Stimulated activated CD8-positive, alpha-beta memory T cell treated with anti-CD3 and anti-CD28 coated beads, Interleukin-7, amount 100 ng/mL, for 48 hours (primary cell): ENCODE measurements at regions not wholly inside any gene's neighbourhood (a gene's known extent, or its start where the extent isn't known, plus 50 kb on each side); places are given as distances from the start of the nearest gene placed in this dataset.

Experiments used
- DNase-seq, 2 donors: peaks; one replicate each; pipeline ENCODE4 v3.0.0-alpha.2; 2020; ENCODE audit warnings: low read depth in 1 of 2; ENCODE audit errors: extremely low read depth in 1 of 2

DNA sequence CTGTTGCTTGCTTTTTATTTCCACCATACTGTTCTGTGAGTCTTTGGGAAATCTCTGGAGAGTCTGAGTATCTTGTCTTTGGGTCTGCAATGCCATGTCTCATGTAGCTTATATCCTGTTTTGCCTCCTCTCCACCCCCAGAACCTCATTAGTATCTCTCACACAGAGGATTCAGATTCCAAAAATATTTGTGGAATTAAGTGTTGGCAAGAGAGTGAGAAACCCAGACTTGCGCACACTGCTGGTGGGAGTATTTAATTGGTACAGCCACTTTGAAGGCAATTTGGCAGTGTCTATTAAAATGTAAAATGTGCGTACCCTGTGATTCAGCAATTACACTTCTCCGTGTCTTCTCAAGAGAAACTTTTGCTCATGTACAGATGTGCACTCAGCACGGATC lies 68.6 kb downstream of the ZNF621 start:
- no peak for DNase-seq

DNA sequence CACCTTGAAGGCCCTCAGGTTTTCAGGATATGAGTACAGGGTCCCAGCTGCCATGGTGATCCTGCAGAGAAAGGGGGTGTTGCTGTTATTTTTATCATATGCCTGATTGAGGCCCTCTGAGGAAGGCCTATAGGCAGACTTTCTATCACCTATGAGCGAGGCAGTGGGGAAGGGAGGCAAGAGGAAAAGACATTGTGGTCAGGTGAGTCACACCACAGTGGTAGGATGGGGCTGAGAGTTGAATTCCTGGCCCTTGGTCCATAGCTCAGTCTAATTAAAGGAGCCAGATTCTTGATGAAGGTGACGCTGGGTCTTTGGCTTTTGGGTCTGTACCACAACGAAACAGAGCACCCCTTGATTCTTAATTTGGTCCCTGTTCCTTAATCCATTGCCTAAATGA lies 72.7 kb downstream of the ZNF621 start:
- DNase-seq = no peak

- no peak for DNase-seq
Observed at GRCh38 chr3:40598338-40598737, 73.6 kb downstream of the ZNF621 start.

- DNase-seq = no peak
Observed at GRCh38 chr3:40598962-40599361, 74.2 kb downstream of the ZNF621 start.

- no peak for DNase-seq
Observed at GRCh38 chr3:40602778-40603385, 78.1 kb downstream of the ZNF621 start.

DNA sequence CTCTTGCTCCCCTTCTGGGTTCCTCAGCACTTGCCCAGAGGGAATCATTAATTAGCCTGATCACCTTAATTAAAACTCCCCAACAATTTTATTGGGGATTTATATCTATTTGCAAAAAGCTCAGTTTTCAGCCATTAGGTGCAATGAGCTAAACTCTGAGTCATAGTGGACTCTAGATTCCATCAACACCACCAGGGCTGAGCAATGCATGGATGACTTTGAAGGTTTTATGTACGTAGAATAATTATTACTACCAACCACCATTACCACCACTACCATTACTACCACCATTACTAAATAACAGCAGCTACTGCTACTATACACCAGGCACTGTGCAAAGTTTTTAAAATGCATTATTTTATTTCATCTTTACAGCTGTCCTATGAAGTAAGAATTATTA lies 81.2 kb downstream of the ZNF621 start:
- no peak for DNase-seq

- DNase-seq = no peak
Observed at GRCh38 chr3:40608091-40608490, 83.3 kb downstream of the ZNF621 start.

- DNase-seq = no peak
Observed at GRCh38 chr3:40613306-40613705, 88.5 kb downstream of the ZNF621 start.

DNA sequence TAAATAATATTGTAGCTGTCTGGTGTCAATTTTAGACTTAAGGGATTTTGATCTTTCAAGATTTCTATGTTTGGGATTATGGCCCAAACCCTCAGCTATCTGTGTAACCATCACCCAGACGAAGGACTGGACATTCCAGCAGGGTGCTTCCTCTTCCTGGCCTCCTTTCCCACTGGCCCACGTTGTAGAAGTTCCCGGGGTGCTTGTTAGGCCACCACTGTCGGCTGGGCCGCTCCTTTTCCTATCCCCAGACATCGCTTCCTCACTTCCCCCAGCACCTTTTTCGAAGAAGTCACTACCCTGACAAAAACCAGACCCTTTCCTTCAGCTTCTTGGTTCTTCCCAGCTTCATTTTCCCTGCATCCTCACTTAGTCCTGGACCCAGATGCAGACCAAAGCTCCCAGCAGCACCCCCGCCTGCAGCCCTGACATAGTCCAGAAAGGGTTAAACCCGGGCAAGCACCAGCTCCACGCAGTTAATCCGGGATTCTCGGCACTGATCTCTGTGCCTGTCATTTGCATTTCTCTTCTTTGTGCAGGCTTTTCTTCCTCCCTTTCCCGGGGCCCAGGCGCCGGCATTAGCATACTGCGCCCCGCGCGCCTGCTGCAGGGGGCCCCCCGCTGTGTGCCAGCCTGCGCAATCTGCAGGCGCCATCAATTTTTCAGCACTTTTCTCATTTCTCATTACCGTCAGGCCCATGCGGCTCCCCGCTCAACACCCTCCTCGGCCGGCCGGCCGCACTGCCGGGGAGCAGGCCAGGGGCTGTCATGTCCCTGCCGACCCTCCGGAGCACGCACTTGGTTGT lies 90.6 kb downstream of the ZNF621 start:
- DNase-seq = no peak

DNA sequence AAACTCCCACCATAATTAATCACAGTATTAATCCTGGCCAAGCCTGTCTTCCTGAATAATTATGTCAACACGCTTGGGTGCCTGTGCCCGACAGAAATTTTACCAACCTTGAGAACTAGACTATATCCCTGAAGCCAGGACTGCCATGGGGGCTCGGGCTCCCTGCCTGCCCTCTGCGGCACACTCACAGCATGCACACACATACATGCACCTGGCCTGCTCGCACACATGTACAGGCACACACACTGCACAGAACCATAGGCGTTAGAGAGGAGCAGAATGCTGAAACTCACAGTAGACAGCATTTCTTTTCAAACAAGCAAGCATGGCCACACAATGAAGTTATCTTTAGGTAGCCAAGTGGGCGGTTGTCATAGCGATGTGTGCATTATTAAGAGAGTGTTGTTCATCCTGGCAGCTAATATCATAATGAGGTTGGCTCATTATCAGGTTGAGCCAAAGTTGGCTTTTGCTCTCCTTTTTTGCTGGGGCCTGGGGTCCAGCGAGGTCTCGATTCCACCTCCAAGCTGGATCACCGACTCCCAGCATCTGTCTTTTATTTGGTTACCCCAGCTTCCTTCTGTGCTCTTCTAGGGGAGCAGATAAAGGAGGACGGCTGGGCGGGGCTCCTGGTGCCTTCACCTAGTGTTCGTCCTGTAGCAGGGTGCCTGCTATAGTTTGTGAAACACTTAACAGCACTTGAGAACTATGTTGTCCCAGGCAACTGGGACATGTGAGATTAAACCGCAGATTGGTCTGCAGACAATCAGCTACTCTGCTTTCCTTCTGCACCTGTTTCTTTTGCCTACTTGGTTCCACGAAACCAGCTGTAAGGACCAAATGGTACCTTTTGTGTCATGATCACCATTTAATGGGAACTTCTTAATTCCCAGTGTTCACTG lies 91.4 kb downstream of the ZNF621 start:
- no peak for DNase-seq

GRCh38 chr3:40617084-40617483 lies 92.3 kb downstream of the ZNF621 start:
- no peak for DNase-seq

- no peak for DNase-seq
Observed at GRCh38 chr3:40618158-40618557, 93.4 kb downstream of the ZNF621 start.

DNA sequence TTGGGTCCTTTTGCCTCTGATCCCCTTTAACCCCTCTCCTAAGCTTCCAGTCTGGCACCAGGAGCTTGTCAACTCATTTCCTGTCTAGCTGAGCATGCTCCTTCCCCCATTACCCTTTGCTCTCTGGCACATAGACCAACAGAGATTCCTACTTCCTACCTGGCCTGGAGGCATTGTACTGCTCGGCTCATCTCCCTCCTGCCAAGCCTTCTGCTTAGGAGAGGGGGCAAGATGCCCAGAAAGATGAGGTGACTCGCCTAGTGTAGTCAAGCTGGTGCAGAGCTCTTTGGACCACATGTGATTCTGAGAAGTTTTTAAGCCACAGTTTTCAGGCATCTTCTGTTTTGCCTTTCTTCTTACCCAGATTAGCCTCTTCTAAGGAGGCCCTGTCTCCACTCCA lies 95.4 kb downstream of the ZNF621 start:
- no peak for DNase-seq

DNA sequence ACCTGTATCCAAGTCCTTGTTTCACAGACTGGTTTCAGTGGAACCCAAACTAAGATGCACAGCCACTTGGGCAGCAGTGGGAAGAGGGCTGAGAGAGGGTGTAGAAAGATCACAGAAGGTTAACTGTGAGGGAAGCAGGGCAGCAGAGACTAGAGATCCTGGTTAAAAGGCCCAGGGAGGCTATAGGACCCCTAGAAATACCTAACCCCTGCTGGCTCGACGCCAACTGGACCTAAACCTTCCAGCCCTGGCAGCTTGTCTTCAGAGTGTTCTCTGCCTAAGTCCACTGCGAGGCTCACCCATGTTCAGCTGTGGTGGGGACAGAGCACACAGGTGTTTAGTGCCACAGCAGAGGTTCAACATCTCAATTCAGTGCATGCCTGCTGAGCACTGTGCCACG lies 96.5 kb downstream of the ZNF621 start:
- no peak for DNase-seq

DNA sequence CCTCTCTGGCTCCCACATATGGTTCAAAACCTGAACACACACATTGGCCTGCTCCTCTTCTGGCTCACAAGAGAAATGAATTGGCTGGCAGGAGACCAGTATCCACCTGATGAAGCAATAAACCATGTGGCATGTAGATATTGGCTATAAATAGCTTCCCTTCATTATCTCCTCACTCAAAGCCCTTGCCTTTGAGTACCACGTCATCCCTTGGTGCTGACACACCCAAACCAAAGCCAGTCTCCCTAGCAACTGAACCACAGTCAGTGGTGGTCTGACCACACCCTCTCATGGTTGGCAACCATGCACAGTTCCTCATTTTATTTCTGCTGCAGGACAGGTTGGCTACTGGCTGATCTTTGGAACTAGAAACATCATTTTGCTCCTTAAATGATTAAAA lies 98.8 kb downstream of the ZNF621 start:
- DNase-seq = peak in 1 of 2 donors; percentile 11

DNA sequence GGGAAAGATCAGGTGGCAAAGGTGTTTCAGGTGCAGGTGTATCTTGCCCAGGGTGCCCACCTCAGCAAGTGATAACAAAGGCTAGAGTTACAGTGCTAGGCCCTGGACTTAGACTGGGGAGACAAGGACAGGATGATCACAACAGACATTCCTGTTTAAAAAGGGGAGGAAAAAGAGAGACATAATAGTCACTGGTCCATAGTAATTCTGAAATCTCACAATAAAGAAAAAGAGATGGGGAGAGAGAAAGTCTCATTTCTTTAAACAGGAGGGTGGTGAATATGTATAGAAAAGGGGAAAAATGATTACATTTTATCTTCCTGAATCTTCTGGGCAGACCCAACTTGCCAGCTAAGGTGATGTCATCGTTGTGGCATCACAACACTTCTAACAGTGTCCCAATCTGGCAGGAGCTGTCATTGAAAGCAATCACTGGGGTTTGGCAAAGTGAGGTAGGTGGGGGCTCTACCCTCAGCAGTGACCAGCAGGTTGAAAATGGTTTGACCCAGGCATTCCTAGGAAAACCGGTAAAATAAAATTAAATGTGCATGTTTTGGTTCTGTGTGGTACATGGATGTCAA lies 99.5 kb downstream of the ZNF621 start:
- DNase-seq = no peak

- DNase-seq = no peak
Observed at GRCh38 chr3:40627095-40627494, 102.3 kb downstream of the ZNF621 start.

- no peak for DNase-seq
Observed at GRCh38 chr3:40628984-40629383, 104.2 kb downstream of the ZNF621 start.

DNA sequence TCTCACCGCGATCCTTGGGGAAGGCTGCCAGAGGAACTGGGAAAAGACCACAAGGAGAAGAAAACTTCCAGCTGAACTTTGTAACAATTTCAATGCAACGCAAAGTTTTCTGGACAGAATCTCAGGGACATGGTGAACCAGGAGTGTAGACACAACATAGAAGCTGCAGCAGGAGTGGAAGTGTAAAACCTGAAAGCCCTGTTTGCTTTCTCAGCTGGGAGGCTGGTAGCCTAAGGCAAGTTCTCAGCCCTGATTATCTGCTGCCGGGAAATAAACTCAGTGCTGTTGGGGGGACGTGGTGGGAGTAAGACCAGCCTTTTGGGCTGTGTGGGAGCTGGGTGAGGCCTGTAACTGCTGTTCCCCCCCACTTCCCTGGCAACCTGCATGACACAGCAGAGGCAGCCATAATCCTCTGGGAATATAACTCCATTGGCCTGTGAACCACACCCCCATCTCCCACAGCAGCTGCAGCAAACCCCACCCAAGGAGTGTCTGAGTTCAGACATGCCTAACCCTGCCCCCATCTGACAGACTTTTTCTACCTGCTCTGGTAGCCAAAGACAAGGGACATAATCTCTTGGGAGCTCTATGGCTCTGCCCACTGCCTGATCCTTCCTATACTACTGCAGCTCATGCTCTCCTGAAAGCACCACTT lies 106.7 kb downstream of the ZNF621 start:
- no peak for DNase-seq

DNA sequence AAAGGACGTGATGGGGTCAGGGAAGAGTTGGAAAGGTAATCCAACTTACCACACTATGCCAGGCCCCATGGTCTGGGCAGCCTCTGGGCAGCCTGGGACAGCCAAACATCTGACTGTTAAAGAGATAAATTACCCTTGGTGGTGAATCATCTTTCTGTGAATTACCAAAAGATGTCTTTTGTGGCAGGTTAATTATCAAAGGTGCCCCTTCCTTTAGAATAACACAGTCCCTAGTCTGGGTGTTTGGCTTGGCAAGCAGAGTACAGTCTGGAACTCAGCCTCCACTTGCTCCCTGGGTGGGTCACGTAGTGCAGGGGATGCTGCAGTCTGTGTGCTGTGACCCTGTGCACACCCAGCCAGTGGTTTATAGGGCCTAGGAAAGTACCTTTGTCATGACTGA lies 113.1 kb downstream of the ZNF621 start:
- no peak for DNase-seq

DNA sequence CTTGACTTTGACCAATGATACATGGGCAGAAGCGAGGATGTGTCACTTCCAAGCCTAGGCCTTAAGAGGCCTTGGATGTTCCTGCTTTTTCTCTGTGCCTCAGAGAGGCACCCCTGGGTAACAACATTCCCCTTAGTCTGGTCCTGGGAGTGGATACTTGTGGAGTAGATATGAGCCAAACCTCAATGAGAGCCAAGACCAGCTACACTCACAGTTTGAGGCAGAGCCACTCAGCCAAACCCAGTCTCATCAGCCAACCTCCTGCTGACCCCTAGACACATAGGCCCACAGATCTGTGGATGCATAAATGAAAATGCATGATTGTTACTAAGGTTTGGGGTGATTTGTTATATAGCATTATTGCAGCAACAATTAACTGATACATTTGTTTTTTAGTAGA lies 114.2 kb downstream of the ZNF621 start:
- DNase-seq = no peak
